ENCODE measurements at regions not wholly inside any gene's neighbourhood (a gene's known extent, or its start where the extent isn't known, plus 50 kb on each side); places are given as distances from the start of the nearest gene placed in this dataset.

DNA sequence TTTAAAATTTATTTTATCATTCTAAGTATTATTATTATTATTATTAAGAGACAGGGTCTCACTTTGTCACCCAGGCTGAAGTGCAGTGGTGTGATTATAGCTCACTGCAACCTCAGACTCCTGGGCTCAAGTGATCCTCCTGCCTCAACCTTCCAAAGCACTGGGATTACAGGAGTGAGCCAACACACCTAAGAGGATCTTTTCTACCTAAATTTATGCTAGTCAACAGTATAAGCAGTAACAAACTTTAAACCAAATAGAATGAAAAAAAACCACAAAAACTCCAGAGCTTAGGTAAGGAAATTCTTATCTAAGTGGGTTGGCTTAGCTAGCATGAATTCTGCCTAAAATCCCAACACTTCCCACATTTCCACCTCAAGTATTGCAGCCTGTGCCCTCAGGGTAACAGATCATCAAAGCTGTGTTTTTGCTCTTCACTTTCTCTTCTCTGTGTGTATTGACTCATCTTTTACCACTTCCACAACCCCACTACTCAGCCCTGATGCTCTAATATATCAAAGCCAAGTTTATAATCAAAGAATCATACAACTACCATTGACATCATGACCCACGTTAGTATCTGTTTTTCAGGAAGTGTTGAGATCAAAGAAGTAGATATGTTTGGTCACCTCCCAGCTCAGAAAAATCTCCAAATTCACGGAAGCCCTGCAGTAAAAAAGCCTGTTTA lies 93.7 kb upstream of the SPON1 start:
- TF ChIP-seq POLR2A (IDR thresholded peaks at IDR 0.05; ENCODE audit: low read length) (no peak), GATA1 (IDR thresholded peaks at IDR 0.05; ENCODE audit: low read depth, low read length) (no peak)

Measured in erythroblast (primary cell).